ENCODE measurements at regions not wholly inside any gene's neighbourhood (a gene's known extent, or its start where the extent isn't known, plus 50 kb on each side); places are given as distances from the start of the nearest gene placed in this dataset.

DNA sequence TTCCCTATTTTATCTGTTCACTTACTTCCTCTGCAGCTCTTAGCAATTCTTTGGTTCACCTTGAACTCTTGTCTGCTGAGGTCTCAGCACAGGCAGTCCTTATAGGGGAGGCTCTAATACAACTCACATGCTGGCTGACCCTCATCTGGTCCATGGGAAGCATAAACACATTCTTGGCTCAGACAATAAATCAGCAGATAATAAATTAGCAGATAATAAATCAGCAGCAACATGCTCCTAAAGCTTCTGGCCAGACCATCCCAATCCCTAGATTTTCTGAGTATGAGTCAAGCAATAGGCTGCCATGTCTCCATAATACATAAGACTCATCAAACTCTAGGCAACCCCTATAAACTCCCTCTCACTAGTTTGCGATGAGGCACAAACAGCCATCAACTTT is 208.6 kb upstream of the STEAP4 start:
- H3K36me3 ChIP-seq = no peaks in the 10 kb centered on the region
- intact Hi-C loops (cut with DNase I) = no loop called here
- H3K9me3 ChIP-seq = no peaks in the 10 kb centered on the region
- no peak for DNase-seq
- no peak overlapping the region for H3K4me3 ChIP-seq
- TF ChIP-seq EP300 (IDR thresholded peaks at IDR 0.05) = no peak
- TF ChIP-seq, protein P1, sequence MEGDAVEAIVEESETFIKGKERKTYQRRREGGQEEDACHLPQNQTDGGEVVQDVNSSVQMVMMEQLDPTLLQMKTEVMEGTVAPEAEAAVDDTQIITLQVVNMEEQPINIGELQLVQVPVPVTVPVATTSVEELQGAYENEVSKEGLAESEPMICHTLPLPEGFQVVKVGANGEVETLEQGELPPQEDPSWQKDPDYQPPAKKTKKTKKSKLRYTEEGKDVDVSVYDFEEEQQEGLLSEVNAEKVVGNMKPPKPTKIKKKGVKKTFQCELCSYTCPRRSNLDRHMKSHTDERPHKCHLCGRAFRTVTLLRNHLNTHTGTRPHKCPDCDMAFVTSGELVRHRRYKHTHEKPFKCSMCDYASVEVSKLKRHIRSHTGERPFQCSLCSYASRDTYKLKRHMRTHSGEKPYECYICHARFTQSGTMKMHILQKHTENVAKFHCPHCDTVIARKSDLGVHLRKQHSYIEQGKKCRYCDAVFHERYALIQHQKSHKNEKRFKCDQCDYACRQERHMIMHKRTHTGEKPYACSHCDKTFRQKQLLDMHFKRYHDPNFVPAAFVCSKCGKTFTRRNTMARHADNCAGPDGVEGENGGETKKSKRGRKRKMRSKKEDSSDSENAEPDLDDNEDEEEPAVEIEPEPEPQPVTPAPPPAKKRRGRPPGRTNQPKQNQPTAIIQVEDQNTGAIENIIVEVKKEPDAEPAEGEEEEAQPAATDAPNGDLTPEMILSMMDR (IDR thresholded peaks at IDR 0.05) = no peak
- no peak for TF ChIP-seq POLR2A (IDR thresholded peaks at IDR 0.05)
- TF ChIP-seq POLR2AphosphoS5 (IDR thresholded peaks at IDR 0.05) = no peak
- 80 to 89% methylated on average over 1 of the region's 1 CpG for WGBS, 2 donors
- no peak overlapping the region for H3K27ac ChIP-seq
- H3K27me3 ChIP-seq = no peaks in the 10 kb centered on the region
- H3K4me1 ChIP-seq = peaks cover 0 to 7% (median 2%) of the 10 kb centered on the region in 4 donors

DNA sequence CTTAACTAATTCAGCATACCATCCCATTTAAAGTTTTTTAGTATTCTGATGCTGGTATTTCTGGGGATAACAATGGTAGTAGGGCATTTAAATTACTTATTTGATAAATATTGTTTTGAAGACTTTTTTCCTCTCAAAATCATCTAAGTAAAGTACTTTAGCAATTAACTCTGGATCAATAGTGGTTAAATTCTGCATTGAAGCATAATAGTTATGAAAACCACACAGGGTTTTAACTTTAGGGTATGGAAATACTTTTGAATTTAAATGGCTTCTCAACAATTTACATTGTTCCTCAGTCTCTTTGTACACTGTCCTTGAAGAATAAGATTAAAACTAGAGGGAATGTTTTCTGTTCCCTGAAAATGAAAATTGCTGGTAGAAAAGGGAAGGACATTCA is 202.6 kb upstream of the STEAP4 start:
- no peaks in the 10 kb centered on the region for H3K9me3 ChIP-seq
- no peaks in the 10 kb centered on the region for H3K27me3 ChIP-seq
- H3K4me3 ChIP-seq = no peak overlapping the region
- TF ChIP-seq, protein P1 (IDR thresholded peaks at IDR 0.05) = no peak
- TF ChIP-seq EP300 (IDR thresholded peaks at IDR 0.05) = no peak
- no peak for TF ChIP-seq POLR2A (IDR thresholded peaks at IDR 0.05)
- no peak for TF ChIP-seq POLR2AphosphoS5 (IDR thresholded peaks at IDR 0.05)
- no peaks in the 10 kb centered on the region for H3K4me1 ChIP-seq
- no peaks in the 10 kb centered on the region for H3K36me3 ChIP-seq
- no peak overlapping the region for H3K27ac ChIP-seq
- DNase-seq = no peak
- intact Hi-C loops (cut with DNase I) = no loop called here

- Histone ChIP-seq H3K4me3 (no peak overlapping the region), H3K9me3 (no peaks in the 10 kb centered on the region), H3K36me3 (no peaks in the 10 kb centered on the region), H3K27me3 (no peaks in the 10 kb centered on the region), H3K27ac (no peak overlapping the region), H3K4me1 (no peaks in the 10 kb centered on the region)
- intact Hi-C loops (cut with DNase I) = no loop called here
- 77 to 81% methylated on average over 6 of the region's 6 CpGs for WGBS, 2 donors
- DNase-seq = no peak
- TF ChIP-seq POLR2AphosphoS5 (IDR thresholded peaks at IDR 0.05) (no peak), EP300 (IDR thresholded peaks at IDR 0.05) (no peak)
- TF ChIP-seq, protein P1 (IDR thresholded peaks at IDR 0.05) = no peak
Observed at GRCh38 chr7:88500131-88500530, 193.4 kb upstream of the STEAP4 start.

GRCh38 chr7:88495881-88496725 is 189.4 kb upstream of the STEAP4 start:
- Histone ChIP-seq H3K27me3 (no peaks in the 10 kb centered on the region), H3K27ac (no peak overlapping the region), H3K36me3 (no peaks in the 10 kb centered on the region), H3K4me3 (no peak overlapping the region), H3K9me3 (no peaks in the 10 kb centered on the region), H3K4me1 (no peaks in the 10 kb centered on the region)
- intact Hi-C loops (cut with DNase I) = no loop called here
- 67 to 76% methylated on average over 8 of the region's 8 CpGs for WGBS, 2 donors
- DNase-seq = no peak
- no peak for TF ChIP-seq EP300 (IDR thresholded peaks at IDR 0.05)
- TF ChIP-seq POLR2A (IDR thresholded peaks at IDR 0.05) = no peak
- TF ChIP-seq, protein P1 (IDR thresholded peaks at IDR 0.05) = no peak
- no peak for TF ChIP-seq POLR2AphosphoS5 (IDR thresholded peaks at IDR 0.05)

DNA sequence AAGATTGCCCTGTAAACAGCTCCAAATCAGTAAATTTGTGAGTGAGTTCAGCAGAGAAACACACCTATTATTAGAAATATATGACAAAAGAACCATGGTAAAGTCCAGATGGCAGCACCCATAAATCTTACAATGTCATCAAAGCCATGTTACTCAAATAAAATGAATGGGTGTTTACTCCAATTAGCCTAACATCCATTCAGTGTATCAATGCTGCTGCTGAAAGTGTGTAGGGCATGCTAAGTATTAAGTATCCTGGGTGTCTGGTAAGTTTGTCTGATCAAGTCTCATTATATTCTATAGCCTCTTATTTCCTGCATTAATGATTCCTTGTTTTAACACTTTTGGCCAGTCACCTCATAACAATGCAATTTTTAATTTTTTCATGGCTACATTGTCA is 185.5 kb upstream of the STEAP4 start:
- H3K27ac ChIP-seq = no peak overlapping the region
- no peaks in the 10 kb centered on the region for H3K4me1 ChIP-seq
- H3K4me3 ChIP-seq = no peak overlapping the region
- H3K9me3 ChIP-seq = no peaks in the 10 kb centered on the region
- intact Hi-C loops (cut with DNase I) = no loop called here
- no peaks in the 10 kb centered on the region for H3K27me3 ChIP-seq
- no peak for DNase-seq
- TF ChIP-seq EP300 (IDR thresholded peaks at IDR 0.05) = no peak
- TF ChIP-seq, protein P1 (IDR thresholded peaks at IDR 0.05) = no peak
- no peak for TF ChIP-seq POLR2A (IDR thresholded peaks at IDR 0.05)
- no peak for TF ChIP-seq POLR2AphosphoS5 (IDR thresholded peaks at IDR 0.05)
- no peaks in the 10 kb centered on the region for H3K36me3 ChIP-seq
